GM23338 (cell line): ENCODE measurements at regions not wholly inside any gene's neighbourhood (a gene's known extent, or its start where the extent isn't known, plus 50 kb on each side); places are given as distances from the start of the nearest gene placed in this dataset.

ENCODE experiments used
- ATAC-seq: fragments of 200-7000 bp; cut with Tn5 transposase; 3 replicates; pipeline ENCODE4 v1.9.1; 2020
- DNase-seq: peaks from one replicate; pipeline ENCODE4 v3.0.0-alpha.2; 2015; ENCODE audit warnings: low spot score
- H2AFZ ChIP-seq: fragments of 200-600 bp; sonication (generic); 2 replicates; pipeline ENCODE4 v1.8.0; 2016; ENCODE audit warnings: antibody characterized with exemption, mild to moderate bottlenecking, moderate library complexity
- H3F3A ChIP-seq: fragments of 200-600 bp; sonication (generic); replicated peaks from 2 replicates; pipeline ENCODE4 v1.8.0; 2017; ENCODE audit warnings: antibody characterized with exemption, mixed run types, low read depth
- H3K27ac ChIP-seq: fragments of 200-600 bp; sonication (generic); 2 replicates; pipeline ENCODE4 v1.6.1; 2016; ENCODE audit warnings: low read depth
- H3K27me3 ChIP-seq: fragments of 200-600 bp; sonication (generic); 2 replicates; pipeline ENCODE4 v1.8.0; 2016; ENCODE audit warnings: mild to moderate bottlenecking, mixed run types, moderate library complexity; ENCODE audit not compliant: insufficient read depth
- H3K36me3 ChIP-seq: fragments of 200-600 bp; sonication (generic); 2 replicates; pipeline ENCODE4 v1.8.0; 2016; ENCODE audit warnings: mild to moderate bottlenecking; ENCODE audit not compliant: insufficient read depth
- H3K4me1 ChIP-seq: fragments of 200-600 bp; sonication (generic); 2 replicates; pipeline ENCODE4 v1.8.0; 2016; ENCODE audit warnings: mild to moderate bottlenecking, moderate library complexity; ENCODE audit not compliant: insufficient read depth
- H3K4me2 ChIP-seq: fragments of 200-600 bp; sonication (generic); 2 replicates; pipeline ENCODE4 v1.7.1; 2017; ENCODE audit warnings: mixed run types
- H3K4me3 ChIP-seq: fragments of 200-600 bp; sonication (generic); 2 replicates; pipeline ENCODE4 v1.6.1; 2016; ENCODE audit warnings: mixed run types
- H3K79me2 ChIP-seq: fragments of 200-600 bp; sonication (generic); replicated peaks from 2 replicates; pipeline ENCODE4 v1.8.0; 2017; ENCODE audit warnings: mild to moderate bottlenecking; ENCODE audit not compliant: insufficient read depth
- H3K9me2 ChIP-seq: fragments of 200-600 bp; sonication (generic); 2 replicates; pipeline ENCODE4 v1.8.0; 2017; ENCODE audit not compliant: insufficient read depth
- H4K20me1 ChIP-seq: fragments of 200-600 bp; sonication (generic); replicated peaks from 2 replicates; pipeline ENCODE4 v1.8.0; 2017; ENCODE audit warnings: mild to moderate bottlenecking; ENCODE audit not compliant: insufficient read depth
- H3K27ac Mint-ChIP-seq: 2 replicates; pipeline ENCODE4 v1.8.0; 2020; ENCODE audit warnings: inconsistent platforms, mild to moderate bottlenecking, moderate library complexity, mixed read lengths
- H3K27me3 Mint-ChIP-seq: 3 replicates; pipeline ENCODE4 v1.8.0; 2022; ENCODE audit warnings: low read depth, mild to moderate bottlenecking, moderate library complexity, mixed read lengths, inconsistent platforms; ENCODE audit not compliant: insufficient read depth, poor library complexity
- H3K36me3 Mint-ChIP-seq: 3 replicates; pipeline ENCODE4 v1.8.0; 2021; ENCODE audit warnings: low read depth, mild to moderate bottlenecking, inconsistent platforms, moderate library complexity, mixed read lengths
- H3K4me1 Mint-ChIP-seq: 3 replicates; pipeline ENCODE4 v1.8.0; 2020; ENCODE audit warnings: mild to moderate bottlenecking, inconsistent platforms, mixed read lengths
- H3K4me3 Mint-ChIP-seq: 3 replicates; pipeline ENCODE4 v1.8.0; 2021; ENCODE audit warnings: moderate library complexity, mild to moderate bottlenecking, inconsistent platforms, mixed read lengths
- H3K9me3 Mint-ChIP-seq: 3 replicates; pipeline ENCODE4 v1.8.0; 2020; ENCODE audit warnings: moderate library complexity, mild to moderate bottlenecking, inconsistent platforms, mixed read lengths
- JUNB ChIP-seq: IDR thresholded peaks from one replicate; pipeline ENCODE4 v1.6.1; 2016; ENCODE audit warnings: antibody characterized with exemption; ENCODE audit not compliant: unreplicated experiment
- NANOG ChIP-seq: IDR thresholded peaks from 2 replicates; pipeline ENCODE4 v1.6.1; 2016; ENCODE audit warnings: antibody characterized with exemption, borderline replicate concordance
- STAT1 ChIP-seq: IDR thresholded peaks from one replicate; pipeline ENCODE4 v1.6.1; 2016; ENCODE audit warnings: antibody characterized with exemption; ENCODE audit not compliant: unreplicated experiment
- ZNF331 ChIP-seq: fragments of 250-450 bp; sonication (Bioruptor Pico); IDR thresholded peaks from 2 replicates; pipeline ENCODE4 v1.5.0; 2020; ENCODE audit warnings: low read depth, mild to moderate bottlenecking, moderate library complexity
- TF ChIP-seq, protein P1 (sequence below): fragments of 250-450 bp; sonication (Bioruptor Pico); IDR thresholded peaks from 2 replicates; pipeline ENCODE4 v1.5.0; 2020; ENCODE audit warnings: mild to moderate bottlenecking, moderate library complexity
- TF ChIP-seq, protein P2 (sequence below): IDR thresholded peaks from one replicate; pipeline ENCODE4 v1.6.1; 2018; ENCODE audit warnings: antibody characterized with exemption; ENCODE audit not compliant: unreplicated experiment
- TF ChIP-seq, protein P3 (sequence below): IDR thresholded peaks from 2 replicates; pipeline ENCODE4 v1.6.1; 2016; ENCODE audit warnings: antibody characterized with exemption

DNA sequence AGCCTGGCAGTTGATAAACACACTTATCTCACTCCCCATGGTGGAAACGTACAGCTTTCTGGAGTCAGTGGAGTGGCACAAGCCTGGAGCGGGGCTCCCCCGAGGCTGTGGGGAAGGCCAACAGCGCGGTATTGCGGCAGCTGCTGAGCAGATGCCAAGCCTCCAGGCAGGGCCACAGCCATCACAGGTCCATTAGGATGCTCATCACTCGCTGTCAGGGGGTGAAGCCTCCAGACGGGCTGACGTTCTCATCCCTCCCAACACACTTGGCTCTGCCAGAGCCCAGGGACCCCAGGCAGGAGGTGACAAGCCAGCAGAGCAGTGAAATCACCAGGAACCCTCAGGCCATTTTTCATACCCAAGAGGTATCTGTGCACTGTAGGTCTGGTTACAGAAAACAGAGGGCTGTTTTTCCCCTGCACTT, 529.2 kb upstream of the KLHL29 start (continued):
- TF ChIP-seq, protein P1, sequence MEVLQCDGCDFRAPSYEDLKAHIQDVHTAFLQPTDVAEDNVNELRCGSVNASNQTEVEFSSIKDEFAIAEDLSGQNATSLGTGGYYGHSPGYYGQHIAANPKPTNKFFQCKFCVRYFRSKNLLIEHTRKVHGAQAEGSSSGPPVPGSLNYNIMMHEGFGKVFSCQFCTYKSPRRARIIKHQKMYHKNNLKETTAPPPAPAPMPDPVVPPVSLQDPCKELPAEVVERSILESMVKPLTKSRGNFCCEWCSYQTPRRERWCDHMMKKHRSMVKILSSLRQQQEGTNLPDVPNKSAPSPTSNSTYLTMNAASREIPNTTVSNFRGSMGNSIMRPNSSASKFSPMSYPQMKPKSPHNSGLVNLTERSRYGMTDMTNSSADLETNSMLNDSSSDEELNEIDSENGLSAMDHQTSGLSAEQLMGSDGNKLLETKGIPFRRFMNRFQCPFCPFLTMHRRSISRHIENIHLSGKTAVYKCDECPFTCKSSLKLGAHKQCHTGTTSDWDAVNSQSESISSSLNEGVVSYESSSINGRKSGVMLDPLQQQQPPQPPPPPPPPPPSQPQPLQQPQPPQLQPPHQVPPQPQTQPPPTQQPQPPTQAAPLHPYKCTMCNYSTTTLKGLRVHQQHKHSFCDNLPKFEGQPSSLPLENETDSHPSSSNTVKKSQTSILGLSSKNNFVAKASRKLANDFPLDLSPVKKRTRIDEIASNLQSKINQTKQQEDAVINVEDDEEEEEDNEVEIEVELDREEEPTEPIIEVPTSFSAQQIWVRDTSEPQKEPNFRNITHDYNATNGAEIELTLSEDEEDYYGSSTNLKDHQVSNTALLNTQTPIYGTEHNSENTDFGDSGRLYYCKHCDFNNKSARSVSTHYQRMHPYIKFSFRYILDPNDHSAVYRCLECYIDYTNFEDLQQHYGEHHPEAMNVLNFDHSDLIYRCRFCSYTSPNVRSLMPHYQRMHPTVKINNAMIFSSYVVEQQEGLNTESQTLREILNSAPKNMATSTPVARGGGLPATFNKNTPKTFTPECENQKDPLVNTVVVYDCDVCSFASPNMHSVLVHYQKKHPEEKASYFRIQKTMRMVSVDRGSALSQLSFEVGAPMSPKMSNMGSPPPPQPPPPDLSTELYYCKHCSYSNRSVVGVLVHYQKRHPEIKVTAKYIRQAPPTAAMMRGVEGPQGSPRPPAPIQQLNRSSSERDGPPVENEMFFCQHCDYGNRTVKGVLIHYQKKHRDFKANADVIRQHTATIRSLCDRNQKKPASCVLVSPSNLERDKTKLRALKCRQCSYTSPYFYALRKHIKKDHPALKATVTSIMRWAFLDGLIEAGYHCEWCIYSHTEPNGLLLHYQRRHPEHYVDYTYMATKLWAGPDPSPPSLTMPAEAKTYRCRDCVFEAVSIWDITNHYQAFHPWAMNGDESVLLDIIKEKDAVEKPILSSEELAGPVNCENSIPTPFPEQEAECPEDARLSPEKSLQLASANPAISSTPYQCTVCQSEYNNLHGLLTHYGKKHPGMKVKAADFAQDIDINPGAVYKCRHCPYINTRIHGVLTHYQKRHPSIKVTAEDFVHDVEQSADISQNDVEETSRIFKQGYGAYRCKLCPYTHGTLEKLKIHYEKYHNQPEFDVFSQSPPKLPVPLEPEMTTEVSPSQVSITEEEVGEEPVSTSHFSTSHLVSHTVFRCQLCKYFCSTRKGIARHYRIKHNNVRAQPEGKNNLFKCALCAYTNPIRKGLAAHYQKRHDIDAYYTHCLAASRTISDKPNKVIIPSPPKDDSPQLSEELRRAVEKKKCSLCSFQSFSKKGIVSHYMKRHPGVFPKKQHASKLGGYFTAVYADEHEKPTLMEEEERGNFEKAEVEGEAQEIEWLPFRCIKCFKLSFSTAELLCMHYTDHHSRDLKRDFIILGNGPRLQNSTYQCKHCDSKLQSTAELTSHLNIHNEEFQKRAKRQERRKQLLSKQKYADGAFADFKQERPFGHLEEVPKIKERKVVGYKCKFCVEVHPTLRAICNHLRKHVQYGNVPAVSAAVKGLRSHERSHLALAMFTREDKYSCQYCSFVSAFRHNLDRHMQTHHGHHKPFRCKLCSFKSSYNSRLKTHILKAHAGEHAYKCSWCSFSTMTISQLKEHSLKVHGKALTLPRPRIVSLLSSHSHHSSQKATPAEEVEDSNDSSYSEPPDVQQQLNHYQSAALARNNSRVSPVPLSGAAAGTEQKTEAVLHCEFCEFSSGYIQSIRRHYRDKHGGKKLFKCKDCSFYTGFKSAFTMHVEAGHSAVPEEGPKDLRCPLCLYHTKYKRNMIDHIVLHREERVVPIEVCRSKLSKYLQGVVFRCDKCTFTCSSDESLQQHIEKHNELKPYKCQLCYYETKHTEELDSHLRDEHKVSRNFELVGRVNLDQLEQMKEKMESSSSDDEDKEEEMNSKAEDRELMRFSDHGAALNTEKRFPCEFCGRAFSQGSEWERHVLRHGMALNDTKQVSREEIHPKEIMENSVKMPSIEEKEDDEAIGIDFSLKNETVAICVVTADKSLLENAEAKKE (CRISPR knock-in tag), result no peak
- TF ChIP-seq STAT1 (no peak), ZNF331 (CRISPR knock-in tag) (no peak)

DNA sequence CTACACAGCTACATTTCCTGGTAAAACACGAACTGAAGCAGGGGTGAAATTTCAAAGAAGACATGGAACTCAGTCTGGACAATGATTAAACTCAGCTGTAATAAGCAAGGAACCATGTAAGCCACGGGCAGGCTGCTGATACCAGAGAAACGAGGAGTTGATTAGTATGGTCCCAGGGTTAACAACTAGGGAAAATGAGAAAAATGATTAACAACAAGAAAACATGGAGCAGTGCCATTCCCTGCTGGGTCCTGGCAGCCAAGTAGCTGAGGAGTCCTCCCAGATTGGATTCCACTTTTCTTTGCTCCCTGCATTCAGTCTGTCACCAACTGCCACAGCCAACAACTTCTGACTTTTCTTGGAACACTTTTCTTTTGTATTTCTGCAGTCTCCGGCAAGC, 517.0 kb upstream of the KLHL29 start:
- H3K4me3 Mint-ChIP-seq, result no peak overlapping the region
- H3K4me2 ChIP-seq, result no peak overlapping the region
- no peaks in the 10 kb centered on the region for H3K36me3 Mint-ChIP-seq
- H4K20me1 ChIP-seq, result no peaks in the 10 kb centered on the region
- H3K27me3 Mint-ChIP-seq, result peaks cover 2% of the 10 kb centered on the region
- DNase-seq, result no peak
- H3K4me1 Mint-ChIP-seq, result no peaks in the 10 kb centered on the region
- no peaks in the 10 kb centered on the region for H3K79me2 ChIP-seq
- ATAC-seq, result no peak
- H2AFZ ChIP-seq, result no peak overlapping the region
- H3K4me1 ChIP-seq, result no peaks in the 10 kb centered on the region
- H3K27ac ChIP-seq, result no peak overlapping the region
- no peaks in the 10 kb centered on the region for H3F3A ChIP-seq
- H3K9me3 Mint-ChIP-seq, result no peaks in the 10 kb centered on the region
- no peaks in the 10 kb centered on the region for H3K36me3 ChIP-seq
- H3K4me3 ChIP-seq, result no peak overlapping the region
- H3K27me3 ChIP-seq, result no peaks in the 10 kb centered on the region
- no peak overlapping the region for H3K27ac Mint-ChIP-seq
- 0 out of 2 replicates have a peak, but pooled peaks cover 7% of the 10 kb centered on the region for H3K9me2 ChIP-seq
- TF ChIP-seq STAT1, result no peak
- no peak for TF ChIP-seq JUNB
- no peak for TF ChIP-seq ZNF331 (CRISPR knock-in tag)
- TF ChIP-seq, protein P2, sequence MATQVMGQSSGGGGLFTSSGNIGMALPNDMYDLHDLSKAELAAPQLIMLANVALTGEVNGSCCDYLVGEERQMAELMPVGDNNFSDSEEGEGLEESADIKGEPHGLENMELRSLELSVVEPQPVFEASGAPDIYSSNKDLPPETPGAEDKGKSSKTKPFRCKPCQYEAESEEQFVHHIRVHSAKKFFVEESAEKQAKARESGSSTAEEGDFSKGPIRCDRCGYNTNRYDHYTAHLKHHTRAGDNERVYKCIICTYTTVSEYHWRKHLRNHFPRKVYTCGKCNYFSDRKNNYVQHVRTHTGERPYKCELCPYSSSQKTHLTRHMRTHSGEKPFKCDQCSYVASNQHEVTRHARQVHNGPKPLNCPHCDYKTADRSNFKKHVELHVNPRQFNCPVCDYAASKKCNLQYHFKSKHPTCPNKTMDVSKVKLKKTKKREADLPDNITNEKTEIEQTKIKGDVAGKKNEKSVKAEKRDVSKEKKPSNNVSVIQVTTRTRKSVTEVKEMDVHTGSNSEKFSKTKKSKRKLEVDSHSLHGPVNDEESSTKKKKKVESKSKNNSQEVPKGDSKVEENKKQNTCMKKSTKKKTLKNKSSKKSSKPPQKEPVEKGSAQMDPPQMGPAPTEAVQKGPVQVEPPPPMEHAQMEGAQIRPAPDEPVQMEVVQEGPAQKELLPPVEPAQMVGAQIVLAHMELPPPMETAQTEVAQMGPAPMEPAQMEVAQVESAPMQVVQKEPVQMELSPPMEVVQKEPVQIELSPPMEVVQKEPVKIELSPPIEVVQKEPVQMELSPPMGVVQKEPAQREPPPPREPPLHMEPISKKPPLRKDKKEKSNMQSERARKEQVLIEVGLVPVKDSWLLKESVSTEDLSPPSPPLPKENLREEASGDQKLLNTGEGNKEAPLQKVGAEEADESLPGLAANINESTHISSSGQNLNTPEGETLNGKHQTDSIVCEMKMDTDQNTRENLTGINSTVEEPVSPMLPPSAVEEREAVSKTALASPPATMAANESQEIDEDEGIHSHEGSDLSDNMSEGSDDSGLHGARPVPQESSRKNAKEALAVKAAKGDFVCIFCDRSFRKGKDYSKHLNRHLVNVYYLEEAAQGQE, result no peak
- TF ChIP-seq NANOG, result no peak
- TF ChIP-seq, protein P3, sequence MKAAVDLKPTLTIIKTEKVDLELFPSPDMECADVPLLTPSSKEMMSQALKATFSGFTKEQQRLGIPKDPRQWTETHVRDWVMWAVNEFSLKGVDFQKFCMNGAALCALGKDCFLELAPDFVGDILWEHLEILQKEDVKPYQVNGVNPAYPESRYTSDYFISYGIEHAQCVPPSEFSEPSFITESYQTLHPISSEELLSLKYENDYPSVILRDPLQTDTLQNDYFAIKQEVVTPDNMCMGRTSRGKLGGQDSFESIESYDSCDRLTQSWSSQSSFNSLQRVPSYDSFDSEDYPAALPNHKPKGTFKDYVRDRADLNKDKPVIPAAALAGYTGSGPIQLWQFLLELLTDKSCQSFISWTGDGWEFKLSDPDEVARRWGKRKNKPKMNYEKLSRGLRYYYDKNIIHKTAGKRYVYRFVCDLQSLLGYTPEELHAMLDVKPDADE, result no peak
